ENCODE measurements at regions not wholly inside any gene's neighbourhood (a gene's known extent, or its start where the extent isn't known, plus 50 kb on each side); places are given as distances from the start of the nearest gene placed in this dataset.

GRCh38 chr4:18749391-18749790 lies 727.8 kb upstream of the LCORL start:
- no peak for TF ChIP-seq POLR2A (IDR thresholded peaks at IDR 0.05)
- no peak for TF ChIP-seq CTCF (IDR thresholded peaks at IDR 0.05)
- no peak for TF ChIP-seq EP300 (IDR thresholded peaks at IDR 0.05)
- 36 to 73% (median 42%) methylated on average over 2 of the region's 2 CpGs for WGBS, 3 donors
- H3K27me3 ChIP-seq, result no peaks in the 10 kb centered on the region
- H3K27ac ChIP-seq, result no peak overlapping the region
- no peak for DNase-seq
- H3K9me3 ChIP-seq, result no peaks in the 10 kb centered on the region
- no peaks in the 10 kb centered on the region for H3K36me3 ChIP-seq
- intact Hi-C loops (cut with DNase I), result no loop called here
- H3K4me3 ChIP-seq, result no peak overlapping the region
- H3K4me1 ChIP-seq (ENCODE audit: insufficient read depth), result no peaks in the 10 kb centered on the region

GRCh38 chr4:18736551-18736950 lies 715.0 kb upstream of the LCORL start:
- Histone ChIP-seq H3K27ac (no peak overlapping the region), H3K9me3 (no peaks in the 10 kb centered on the region), H3K36me3 (no peaks in the 10 kb centered on the region), H3K4me1 (ENCODE audit: insufficient read depth) (no peaks in the 10 kb centered on the region), H3K4me3 (no peak overlapping the region), H3K27me3 (no peaks in the 10 kb centered on the region)
- TF ChIP-seq POLR2A (IDR thresholded peaks at IDR 0.05), result no peak
- no peak for TF ChIP-seq EP300 (IDR thresholded peaks at IDR 0.05)
- DNase-seq, result no peak
- intact Hi-C loops (cut with DNase I), result no loop called here

- H3K27me3 ChIP-seq, result no peaks in the 10 kb centered on the region
- TF ChIP-seq EP300 (IDR thresholded peaks at IDR 0.05) (no peak), CTCF (IDR thresholded peaks at IDR 0.05) (no peak), POLR2A (IDR thresholded peaks at IDR 0.05) (no peak)
- no peaks in the 10 kb centered on the region for H3K4me1 ChIP-seq (ENCODE audit: insufficient read depth)
- intact Hi-C loops (cut with DNase I), result no loop called here
- no peaks in the 10 kb centered on the region for H3K9me3 ChIP-seq
- H3K27ac ChIP-seq, result no peak overlapping the region
- 68 to 81% (median 76%) methylated on average over 3 of the region's 3 CpGs for WGBS, 3 donors
- no peak overlapping the region for H3K4me3 ChIP-seq
- no peak for DNase-seq
- H3K36me3 ChIP-seq, result no peaks in the 10 kb centered on the region
Observed at GRCh38 chr4:18735740-18736268, 714.2 kb upstream of the LCORL start.

GRCh38 chr4:18734405-18734804 lies 712.9 kb upstream of the LCORL start:
- TF ChIP-seq EP300 (IDR thresholded peaks at IDR 0.05) (no peak), POLR2A (IDR thresholded peaks at IDR 0.05) (no peak), CTCF (IDR thresholded peaks at IDR 0.05) (no peak)
- H3K27ac ChIP-seq, result no peak overlapping the region
- no peak for DNase-seq
- H3K4me1 ChIP-seq (ENCODE audit: insufficient read depth), result no peaks in the 10 kb centered on the region
- H3K36me3 ChIP-seq, result no peaks in the 10 kb centered on the region
- no peak overlapping the region for H3K4me3 ChIP-seq
- WGBS, 3 donors, result 9 to 23% (median 13%) methylated on average over 2 of the region's 2 CpGs
- intact Hi-C loops (cut with DNase I), result no loop called here
- H3K9me3 ChIP-seq, result no peaks in the 10 kb centered on the region
- no peaks in the 10 kb centered on the region for H3K27me3 ChIP-seq

GRCh38 chr4:18733961-18734360 lies 712.4 kb upstream of the LCORL start:
- Histone ChIP-seq H3K4me1 (ENCODE audit: insufficient read depth) (no peaks in the 10 kb centered on the region), H3K27ac (no peak overlapping the region), H3K9me3 (no peaks in the 10 kb centered on the region), H3K4me3 (no peak overlapping the region), H3K36me3 (no peaks in the 10 kb centered on the region), H3K27me3 (no peaks in the 10 kb centered on the region)
- WGBS, 3 donors, result 2 to 8% (median 3%) methylated on average over 2 of the region's 2 CpGs
- intact Hi-C loops (cut with DNase I), result no loop called here
- no peak for DNase-seq
- TF ChIP-seq CTCF (IDR thresholded peaks at IDR 0.05) (no peak), EP300 (IDR thresholded peaks at IDR 0.05) (no peak), POLR2A (IDR thresholded peaks at IDR 0.05) (no peak)
